ENCODE measurements at regions not wholly inside any gene's neighbourhood (a gene's known extent, or its start where the extent isn't known, plus 50 kb on each side); places are given as distances from the start of the nearest gene placed in this dataset.
"Not testable (repeated sequence)": the region's sequence is repeated elsewhere in the genome, so short reads cannot be mapped to it uniquely, and the experiment has no call there.

DNA sequence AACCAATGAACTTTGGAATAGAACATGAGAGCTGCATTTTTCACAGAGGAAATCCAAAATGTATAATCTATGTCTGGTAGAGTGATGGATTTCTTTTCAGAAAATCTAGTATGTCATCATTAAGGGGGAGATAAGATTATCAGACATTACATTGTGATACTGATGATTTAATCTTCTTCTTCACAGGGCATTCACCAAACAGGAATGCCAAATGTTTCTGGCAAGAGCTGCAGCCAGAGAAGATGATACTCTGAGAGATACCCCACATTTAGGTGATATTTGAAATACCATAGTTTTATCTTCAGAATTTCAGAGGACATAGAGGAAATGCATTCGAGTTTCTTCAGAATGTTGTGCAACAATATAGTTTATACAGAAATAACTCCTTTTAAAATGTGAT, 1523.7 kb upstream of the ADGRL3 start:
- Histone ChIP-seq H3K4me1 (no peaks in the 10 kb centered on the region), H3K36me3 (no peaks in the 10 kb centered on the region), H3K27me3 (no peaks in the 10 kb centered on the region), H3K27ac (no peak overlapping the region), H3K9me3 (no peaks in the 10 kb centered on the region), H3K4me3 (no peak overlapping the region)
- no peak for DNase-seq (ENCODE audit: low spot score)
- TF ChIP-seq, protein P1, sequence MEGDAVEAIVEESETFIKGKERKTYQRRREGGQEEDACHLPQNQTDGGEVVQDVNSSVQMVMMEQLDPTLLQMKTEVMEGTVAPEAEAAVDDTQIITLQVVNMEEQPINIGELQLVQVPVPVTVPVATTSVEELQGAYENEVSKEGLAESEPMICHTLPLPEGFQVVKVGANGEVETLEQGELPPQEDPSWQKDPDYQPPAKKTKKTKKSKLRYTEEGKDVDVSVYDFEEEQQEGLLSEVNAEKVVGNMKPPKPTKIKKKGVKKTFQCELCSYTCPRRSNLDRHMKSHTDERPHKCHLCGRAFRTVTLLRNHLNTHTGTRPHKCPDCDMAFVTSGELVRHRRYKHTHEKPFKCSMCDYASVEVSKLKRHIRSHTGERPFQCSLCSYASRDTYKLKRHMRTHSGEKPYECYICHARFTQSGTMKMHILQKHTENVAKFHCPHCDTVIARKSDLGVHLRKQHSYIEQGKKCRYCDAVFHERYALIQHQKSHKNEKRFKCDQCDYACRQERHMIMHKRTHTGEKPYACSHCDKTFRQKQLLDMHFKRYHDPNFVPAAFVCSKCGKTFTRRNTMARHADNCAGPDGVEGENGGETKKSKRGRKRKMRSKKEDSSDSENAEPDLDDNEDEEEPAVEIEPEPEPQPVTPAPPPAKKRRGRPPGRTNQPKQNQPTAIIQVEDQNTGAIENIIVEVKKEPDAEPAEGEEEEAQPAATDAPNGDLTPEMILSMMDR (IDR thresholded peaks at IDR 0.05): no peak

DNA sequence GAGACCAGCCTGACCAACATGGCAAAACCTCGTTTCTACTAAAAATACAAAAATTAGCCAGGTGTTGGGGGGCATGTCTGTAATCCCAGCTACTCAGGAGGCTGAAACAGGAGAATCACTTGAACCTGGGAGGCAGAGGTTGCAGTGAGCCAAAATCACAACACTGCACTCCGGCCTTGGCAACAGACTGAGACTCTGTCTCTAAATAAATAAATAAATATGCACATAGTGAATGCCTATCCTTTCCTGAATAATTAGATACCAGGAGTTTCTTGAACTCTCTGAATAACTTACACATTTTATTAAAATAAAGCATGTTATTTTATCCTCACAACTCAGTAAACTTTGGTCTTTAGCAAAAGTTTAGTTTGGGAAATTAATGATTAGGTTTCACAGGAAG, 1523.1 kb upstream of the ADGRL3 start:
- not testable (repeated sequence) for H3K27ac ChIP-seq; H3K27me3 ChIP-seq; H3K9me3 ChIP-seq; H3K36me3 ChIP-seq; H3K4me3 ChIP-seq; H3K4me1 ChIP-seq; DNase-seq (ENCODE audit: low spot score)

GRCh38 chr4:59685626-59686025, 1514.5 kb upstream of the ADGRL3 start:
- H3K4me3 ChIP-seq: no peak overlapping the region
- no peaks in the 10 kb centered on the region for H3K4me1 ChIP-seq
- H3K36me3 ChIP-seq: no peaks in the 10 kb centered on the region
- TF ChIP-seq, protein P1 (IDR thresholded peaks at IDR 0.05): no peak
- H3K9me3 ChIP-seq: no peaks in the 10 kb centered on the region
- H3K27me3 ChIP-seq: no peaks in the 10 kb centered on the region
- H3K27ac ChIP-seq: no peak overlapping the region
- no peak for DNase-seq (ENCODE audit: low spot score)

DNA sequence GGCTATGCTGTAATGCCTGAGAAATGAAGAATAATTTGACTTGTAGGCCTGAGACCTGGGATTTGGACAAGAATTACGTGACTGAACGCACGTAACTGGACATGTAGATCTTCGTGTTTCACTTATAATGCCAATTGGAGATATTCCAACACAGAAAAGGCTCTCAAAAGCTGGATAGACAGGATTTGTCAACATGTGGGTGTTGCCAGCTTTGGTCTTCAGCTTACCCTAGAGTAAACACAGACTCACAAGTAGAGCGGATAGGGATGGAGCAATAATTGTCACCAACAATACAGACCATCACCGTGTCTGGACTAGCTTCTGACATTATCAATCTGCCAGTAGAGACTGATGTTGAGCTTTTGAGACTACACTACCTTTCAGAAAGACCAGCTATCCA, 1511.0 kb upstream of the ADGRL3 start:
- no peaks in the 10 kb centered on the region for H3K9me3 ChIP-seq
- no peak overlapping the region for H3K27ac ChIP-seq
- H3K4me3 ChIP-seq: no peak overlapping the region
- H3K36me3 ChIP-seq: no peaks in the 10 kb centered on the region
- TF ChIP-seq, protein P1 (IDR thresholded peaks at IDR 0.05): no peak
- H3K27me3 ChIP-seq: no peaks in the 10 kb centered on the region
- no peak for DNase-seq (ENCODE audit: low spot score)
- H3K4me1 ChIP-seq: no peaks in the 10 kb centered on the region

GRCh38 chr4:59695355-59696053, 1504.6 kb upstream of the ADGRL3 start:
- Histone ChIP-seq H3K36me3 (no peaks in the 10 kb centered on the region), H3K4me1 (no peaks in the 10 kb centered on the region), H3K27ac (no peak overlapping the region), H3K27me3 (no peaks in the 10 kb centered on the region), H3K9me3 (no peaks in the 10 kb centered on the region), H3K4me3 (no peak overlapping the region)
- TF ChIP-seq, protein P1 (IDR thresholded peaks at IDR 0.05): no peak
- no peak for DNase-seq (ENCODE audit: low spot score)

DNA sequence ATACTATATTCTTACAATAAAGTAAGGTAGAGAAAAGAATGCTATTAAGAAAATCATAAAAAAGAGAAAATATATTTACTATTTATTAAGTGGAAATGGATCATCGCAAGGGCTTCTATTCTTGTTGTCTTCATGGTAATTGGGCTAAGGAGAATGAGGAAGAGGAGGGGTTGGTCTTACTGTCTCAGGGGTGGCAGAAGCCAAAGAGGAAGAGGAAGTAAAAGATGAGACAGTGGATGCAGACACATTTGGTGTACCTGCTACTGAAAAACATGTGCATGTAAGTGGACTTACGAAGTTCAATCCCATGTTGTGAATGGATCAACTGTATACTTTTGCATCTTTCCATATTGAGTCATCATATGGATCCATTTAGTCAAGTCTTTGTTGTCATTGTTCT, 1502.1 kb upstream of the ADGRL3 start:
- no peaks in the 10 kb centered on the region for H3K4me1 ChIP-seq
- H3K4me3 ChIP-seq: no peak overlapping the region
- no peak for DNase-seq (ENCODE audit: low spot score)
- no peaks in the 10 kb centered on the region for H3K9me3 ChIP-seq
- H3K27ac ChIP-seq: no peak overlapping the region
- TF ChIP-seq, protein P1 (IDR thresholded peaks at IDR 0.05): no peak
- no peaks in the 10 kb centered on the region for H3K36me3 ChIP-seq
- H3K27me3 ChIP-seq: no peaks in the 10 kb centered on the region

All from right atrium auricular region (tissue), 2 donors.